Psoas muscle (tissue), 7 donors: ENCODE measurements at regions not wholly inside any gene's neighbourhood (a gene's known extent, or its start where the extent isn't known, plus 50 kb on each side); places are given as distances from the start of the nearest gene placed in this dataset.

Source experiments
- ATAC-seq, 4 donors: fragments of 200-7000 bp; cut with Tn5 transposase; one replicate each; pipeline ENCODE4 v1.9.1; 2020; ENCODE audit warnings: moderate library complexity in 3 of 4, mild to moderate bottlenecking in 2 of 4
- DNase-seq, 2 donors: peaks; one replicate each; pipeline ENCODE4 v3.0.0-alpha.2; 2020
- H3K27ac ChIP-seq: fragments of 200-600 bp; one replicate; pipeline ENCODE4 v1.8.0; 2022
- H3K27me3 ChIP-seq, 3 donors: fragments of 200-600 bp in 1 of 3; one replicate each; pipeline versions ENCODE4 v1.6.1 to v1.8.0; 2013 to 2022; ENCODE audit warnings: low read length in 2 of 3, mild to moderate bottlenecking in 2 of 3, moderate library complexity in 1 of 3; ENCODE audit not compliant: insufficient read depth in 3 of 3
- H3K36me3 ChIP-seq, 2 donors: fragments of 200-600 bp in 1 of 2; one replicate each; pipeline versions ENCODE4 v1.6.1 to v1.8.0; 2013 to 2022; ENCODE audit warnings: low read depth in 1 of 2, mild to moderate bottlenecking in 1 of 2, moderate library complexity in 1 of 2; ENCODE audit not compliant: insufficient read depth in 1 of 2
- H3K4me1 ChIP-seq: fragments of 200-600 bp; one replicate; pipeline ENCODE4 v1.8.0; 2022
- H3K4me3 ChIP-seq: fragments of 200-600 bp; one replicate; pipeline ENCODE4 v1.8.0; 2022; ENCODE audit warnings: mild to moderate bottlenecking
- H3K9me3 ChIP-seq: fragments of 200-600 bp; one replicate; pipeline ENCODE4 v1.8.0; 2022
- WGBS, 3 donors: extraction: QIAGEN DNeasy Blood & Tissue Kit; methylation state at CpG; one replicate each; pipeline versions ENCODE4 v1.1.6 to v1.1.7; 2013; 5-methylcytosine and 5-hydroxymethylcytosine counted together
- intact Hi-C, 2 donors: fragments of 100-400 bp; cut with DNase I; formaldehyde crosslinking; loops; one replicate each; pipeline versions ENCODE4 v1.11.0 to v1.14.2; 2022
- TF ChIP-seq, protein P1 (sequence below): fragments of 200-600 bp; IDR thresholded peaks from one replicate; pipeline ENCODE4 v1.8.0; 2022; ENCODE audit warnings: antibody characterized with exemption
- donor health status: healthy with polysubstance abuse.
- donor health status: DM: no; HTN: no; CAD: no; lungs with moderate emphysema.
- donor health status: Bipolar disorder and iron deficiency.
- donor health status: healthy.
- donor health status: DM: yes; HTN: yes; CAD: no.
- donor health status: DM: no; HTN: no; CAD: no.
- donor health status: DM: yes; HTN: yes; CAD: no.

DNA sequence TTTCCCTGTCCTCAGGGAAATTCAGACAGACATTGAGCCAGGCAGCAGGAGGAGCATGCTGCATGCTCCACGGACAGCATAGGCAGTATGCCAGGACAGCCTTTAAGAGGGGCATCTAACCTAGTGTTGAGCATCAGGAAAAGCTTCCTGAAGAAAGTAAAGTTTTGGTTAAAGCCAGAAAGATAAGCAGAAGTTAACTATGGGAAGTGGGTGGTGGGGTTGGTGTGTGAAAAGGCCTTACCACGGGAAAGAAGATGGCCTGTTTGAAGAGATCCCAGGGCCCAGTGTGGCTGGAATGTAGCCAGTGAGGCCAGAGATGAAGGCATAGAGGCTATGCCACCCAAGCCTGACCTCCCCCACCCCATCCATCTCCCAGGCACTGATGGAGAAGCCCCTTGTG lies 102.4 kb upstream of the PLXNA4 start:
- WGBS, 3 donors = 57 to 64% (median 58%) methylated on average over 2 of the region's 2 CpGs
- no peak overlapping the region for H3K27ac ChIP-seq
- intact Hi-C loops = no loop called here
- no peak overlapping the region for H3K4me3 ChIP-seq
- TF ChIP-seq, protein P1, sequence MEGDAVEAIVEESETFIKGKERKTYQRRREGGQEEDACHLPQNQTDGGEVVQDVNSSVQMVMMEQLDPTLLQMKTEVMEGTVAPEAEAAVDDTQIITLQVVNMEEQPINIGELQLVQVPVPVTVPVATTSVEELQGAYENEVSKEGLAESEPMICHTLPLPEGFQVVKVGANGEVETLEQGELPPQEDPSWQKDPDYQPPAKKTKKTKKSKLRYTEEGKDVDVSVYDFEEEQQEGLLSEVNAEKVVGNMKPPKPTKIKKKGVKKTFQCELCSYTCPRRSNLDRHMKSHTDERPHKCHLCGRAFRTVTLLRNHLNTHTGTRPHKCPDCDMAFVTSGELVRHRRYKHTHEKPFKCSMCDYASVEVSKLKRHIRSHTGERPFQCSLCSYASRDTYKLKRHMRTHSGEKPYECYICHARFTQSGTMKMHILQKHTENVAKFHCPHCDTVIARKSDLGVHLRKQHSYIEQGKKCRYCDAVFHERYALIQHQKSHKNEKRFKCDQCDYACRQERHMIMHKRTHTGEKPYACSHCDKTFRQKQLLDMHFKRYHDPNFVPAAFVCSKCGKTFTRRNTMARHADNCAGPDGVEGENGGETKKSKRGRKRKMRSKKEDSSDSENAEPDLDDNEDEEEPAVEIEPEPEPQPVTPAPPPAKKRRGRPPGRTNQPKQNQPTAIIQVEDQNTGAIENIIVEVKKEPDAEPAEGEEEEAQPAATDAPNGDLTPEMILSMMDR = no peak
- ATAC-seq (no peak), DNase-seq (no peak)
- H3K9me3 ChIP-seq = no peaks in the 10 kb centered on the region
- no peaks in the 10 kb centered on the region for H3K36me3 ChIP-seq
- no peaks in the 10 kb centered on the region for H3K27me3 ChIP-seq
- H3K4me1 ChIP-seq = no peaks in the 10 kb centered on the region

DNA sequence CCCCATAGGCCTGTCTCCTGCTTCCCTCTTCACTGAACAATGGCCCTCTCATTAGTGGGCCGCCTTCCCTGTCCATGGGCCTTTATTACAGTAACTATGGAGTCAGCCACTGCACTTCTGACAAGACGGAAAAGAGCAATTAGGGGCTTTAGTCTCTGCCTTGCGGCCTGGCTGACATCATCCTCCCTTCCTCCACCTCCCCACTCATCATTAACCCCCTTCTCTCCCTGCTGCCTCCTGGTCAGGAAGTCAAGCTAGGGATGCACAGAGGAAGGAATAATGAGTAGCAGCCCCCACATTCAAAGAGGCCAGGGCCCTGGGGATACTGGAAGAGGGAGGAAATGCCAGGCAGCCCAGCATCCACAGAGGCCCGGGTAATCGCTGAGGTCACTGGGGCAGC lies 101.6 kb upstream of the PLXNA4 start:
- 63 to 75% (median 75%) methylated on average over 5 of the region's 5 CpGs for WGBS, 3 donors
- DNase-seq = no peak
- H3K4me3 ChIP-seq = no peak overlapping the region
- no peaks in the 10 kb centered on the region for H3K4me1 ChIP-seq
- no peak for ATAC-seq
- no peaks in the 10 kb centered on the region for H3K9me3 ChIP-seq
- H3K36me3 ChIP-seq = no peaks in the 10 kb centered on the region
- TF ChIP-seq, protein P1 = no peak
- intact Hi-C loops = no loop called here
- H3K27ac ChIP-seq = no peak overlapping the region
- H3K27me3 ChIP-seq = no peaks in the 10 kb centered on the region

DNA sequence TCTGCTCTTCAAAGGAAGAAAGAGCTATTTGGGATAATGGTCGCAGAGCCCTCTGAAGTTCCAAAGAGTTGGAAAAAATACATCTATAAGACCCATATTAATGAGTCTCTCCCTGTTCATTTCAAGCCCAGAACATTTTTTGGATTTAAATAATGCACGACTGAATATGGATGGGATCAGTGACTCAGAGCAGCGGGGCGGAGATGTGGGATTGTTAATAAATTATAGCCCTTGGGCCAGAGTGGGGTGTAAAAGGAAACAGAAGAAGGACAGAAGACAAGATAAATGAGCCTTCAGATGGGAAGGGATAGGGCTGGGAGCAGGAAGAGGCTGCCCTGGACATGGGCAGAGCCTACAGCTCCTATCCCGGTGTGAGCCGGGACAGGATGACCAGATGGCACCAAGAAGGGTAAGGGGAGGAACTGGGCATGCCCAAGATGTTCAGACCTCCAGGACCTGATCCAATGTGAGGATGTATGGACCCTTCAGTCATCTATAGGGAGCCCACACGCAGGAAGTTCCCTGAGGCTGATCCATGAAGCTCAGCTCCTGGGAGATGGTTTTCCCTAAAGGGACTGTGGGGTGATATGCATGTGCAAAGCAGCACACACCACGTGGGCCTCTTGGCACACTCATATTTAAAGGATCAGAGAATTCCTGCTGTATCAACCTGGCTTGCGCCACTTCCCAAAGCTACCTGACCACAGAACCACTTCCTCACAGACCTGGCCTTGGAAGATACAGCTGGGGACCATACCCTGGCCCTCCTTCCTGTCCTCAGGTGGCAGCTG lies 96.1 kb upstream of the PLXNA4 start:
- Histone ChIP-seq H3K4me3 (no peak overlapping the region), H3K4me1 (no peaks in the 10 kb centered on the region), H3K9me3 (no peaks in the 10 kb centered on the region), H3K27me3 (no peaks in the 10 kb centered on the region), H3K36me3 (no peaks in the 10 kb centered on the region), H3K27ac (no peak overlapping the region)
- no peak for DNase-seq
- no peak for ATAC-seq
- intact Hi-C loops = no loop called here
- 81 to 87% (median 82%) methylated on average over 9 of the region's 9 CpGs for WGBS, 3 donors
- TF ChIP-seq, protein P1 = no peak

DNA sequence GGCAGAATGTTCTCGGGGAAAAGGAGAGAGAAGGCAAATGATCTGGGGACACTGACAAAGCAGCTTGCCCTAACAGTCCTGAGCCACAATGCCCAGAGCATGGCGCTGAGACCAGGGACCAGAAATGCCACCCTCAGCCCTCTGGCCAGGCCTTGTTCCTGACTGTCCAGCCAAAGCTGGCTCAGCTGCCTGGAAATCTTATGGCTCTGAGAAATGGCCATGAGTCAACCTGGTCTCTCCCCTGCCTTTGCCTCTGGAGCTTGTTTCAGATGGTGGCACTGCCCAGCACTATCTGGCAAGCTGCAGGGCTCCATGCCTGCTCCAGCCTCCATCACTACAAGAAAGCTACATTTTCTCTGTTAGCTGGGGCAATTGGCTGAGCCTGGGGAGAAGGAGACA lies 90.5 kb upstream of the PLXNA4 start:
- H3K4me1 ChIP-seq = no peaks in the 10 kb centered on the region
- no peak for DNase-seq
- H3K27me3 ChIP-seq = no peaks in the 10 kb centered on the region
- H3K4me3 ChIP-seq = no peak overlapping the region
- TF ChIP-seq, protein P1 = no peak
- WGBS, 3 donors = 66 to 95% (median 74%) methylated on average over 2 of the region's 2 CpGs
- H3K9me3 ChIP-seq = no peaks in the 10 kb centered on the region
- ATAC-seq = no peak
- no peak overlapping the region for H3K27ac ChIP-seq
- intact Hi-C loops = no loop called here
- no peaks in the 10 kb centered on the region for H3K36me3 ChIP-seq
